ENCODE measurements at regions not wholly inside any gene's neighbourhood (a gene's known extent, or its start where the extent isn't known, plus 50 kb on each side); places are given as distances from the start of the nearest gene placed in this dataset.

GRCh38 chr7:42858570-42858969 lies 53.3 kb downstream of the C7orf25 start:
- WGBS, 2 donors, result 88 to 91% methylated on average over 1 of the region's 1 CpG
- DNase-seq (ENCODE audit: low spot score in 2 of 2), result no peak
- no peak overlapping the region for H3K4me3 ChIP-seq (ENCODE audit: low read depth, poor library complexity, severe bottlenecking)
- intact Hi-C loops (cut with DNase I; ENCODE audit: low total_unique reads), result no loop called here
- TF ChIP-seq POLR2A (IDR thresholded peaks at IDR 0.05), result no peak
- no peak for TF ChIP-seq CTCF (IDR thresholded peaks at IDR 0.05)

DNA sequence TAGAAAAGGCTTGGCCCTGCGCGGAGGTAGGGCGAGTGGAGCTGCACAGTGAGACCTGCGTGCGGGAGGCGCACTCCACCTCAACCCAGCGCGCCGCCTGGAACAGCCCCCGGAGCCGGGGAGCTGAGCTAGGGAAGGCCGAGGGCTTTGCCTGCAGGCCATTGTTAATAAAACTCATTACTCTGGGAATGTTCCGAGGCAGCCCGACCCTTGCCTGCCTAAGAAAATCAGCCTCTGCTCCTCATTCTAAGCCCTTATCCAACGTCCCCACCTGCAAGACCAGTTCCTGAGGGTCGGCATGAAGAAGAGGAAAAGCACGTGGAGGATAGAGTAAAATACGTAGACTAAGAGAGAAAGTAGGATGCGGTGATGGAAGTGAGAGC lies 55.3 kb downstream of the C7orf25 start:
- H3K4me3 ChIP-seq (ENCODE audit: low read depth, poor library complexity, severe bottlenecking), result no peak overlapping the region
- intact Hi-C loops (cut with DNase I; ENCODE audit: low total_unique reads), result no loop called here
- WGBS, 2 donors, result 26 to 37% methylated on average over 19 of the region's 19 CpGs
- no peak for TF ChIP-seq POLR2A (IDR thresholded peaks at IDR 0.05)
- TF ChIP-seq CTCF (IDR thresholded peaks at IDR 0.05), result no peak
- no peak for DNase-seq (ENCODE audit: low spot score in 2 of 2)

DNA sequence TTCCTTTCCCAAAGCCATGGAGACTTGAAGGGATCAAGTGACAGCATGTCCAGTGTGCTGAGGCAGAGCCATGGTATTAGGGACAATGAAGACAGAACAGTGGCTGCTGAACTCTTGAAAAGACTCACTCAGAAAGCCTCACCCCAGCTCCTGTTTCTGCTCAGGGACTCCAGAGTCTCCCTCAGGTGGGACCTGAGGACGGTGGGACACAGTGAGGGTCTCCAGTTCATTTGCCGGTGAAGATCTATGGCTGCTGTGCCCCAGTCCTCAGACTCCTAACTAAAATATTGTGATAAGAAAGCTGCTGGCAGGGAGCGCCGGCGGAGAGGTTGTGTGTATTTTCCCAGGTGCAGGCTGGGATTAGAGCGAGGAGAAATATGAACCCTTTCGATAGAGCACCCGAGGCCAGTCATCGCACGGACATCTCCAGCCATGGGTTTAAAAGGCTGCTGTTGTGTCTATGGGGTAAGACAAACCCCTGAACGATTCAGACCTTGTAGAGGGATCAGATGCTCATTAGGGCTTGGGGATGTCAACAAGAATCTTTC lies 57.2 kb downstream of the C7orf25 start:
- 93% methylated on average over 11 of the region's 11 CpGs for WGBS, 2 donors
- no peak overlapping the region for H3K4me3 ChIP-seq (ENCODE audit: low read depth, poor library complexity, severe bottlenecking)
- TF ChIP-seq CTCF (IDR thresholded peaks at IDR 0.05), result no peak
- intact Hi-C loops (cut with DNase I; ENCODE audit: low total_unique reads), result no loop called here
- no peak for DNase-seq (ENCODE audit: low spot score in 2 of 2)

DNA sequence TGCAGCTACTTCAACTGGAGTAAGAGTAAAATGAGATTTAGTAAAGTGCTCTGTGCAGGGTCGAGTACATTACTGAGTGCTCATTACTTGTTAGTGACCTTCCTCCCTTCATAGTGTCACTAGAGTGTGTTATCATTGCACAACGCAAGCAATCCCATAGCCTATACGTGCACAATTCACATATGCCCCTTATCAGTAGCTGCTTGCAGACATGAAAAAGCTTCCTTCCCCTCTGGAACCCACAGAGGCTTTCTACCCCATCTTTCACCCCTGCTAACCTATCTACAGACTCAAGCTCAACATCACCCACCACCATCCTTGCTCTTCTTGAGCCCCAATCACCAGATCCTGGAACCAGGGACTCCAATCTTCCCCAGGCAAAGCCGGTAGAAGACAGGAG lies 59.3 kb downstream of the C7orf25 start:
- no peak overlapping the region for H3K4me3 ChIP-seq (ENCODE audit: low read depth, poor library complexity, severe bottlenecking)
- TF ChIP-seq POLR2A (IDR thresholded peaks at IDR 0.05) (no peak), CTCF (IDR thresholded peaks at IDR 0.05) (no peak)
- WGBS, 2 donors, result 49 to 73% methylated on average over 4 of the region's 4 CpGs
- DNase-seq (ENCODE audit: low spot score in 2 of 2), result no peak
- intact Hi-C loops (cut with DNase I; ENCODE audit: low total_unique reads), result no loop called here

GRCh38 chr7:42843205-42843800 lies 68.6 kb downstream of the C7orf25 start:
- TF ChIP-seq CTCF (IDR thresholded peaks at IDR 0.05), result no peak
- no peak for TF ChIP-seq POLR2A (IDR thresholded peaks at IDR 0.05)
- H3K4me3 ChIP-seq (ENCODE audit: low read depth, poor library complexity, severe bottlenecking), result no peak overlapping the region
- no peak for DNase-seq (ENCODE audit: low spot score in 2 of 2)
- intact Hi-C loops (cut with DNase I; ENCODE audit: low total_unique reads), result loop anchor here (5.0 kb wide), 1 partner anchor 901 kb away; no protein-coding TSS in a partner anchor
- 27 to 42% methylated on average over 12 of the region's 12 CpGs for WGBS, 2 donors

DNA sequence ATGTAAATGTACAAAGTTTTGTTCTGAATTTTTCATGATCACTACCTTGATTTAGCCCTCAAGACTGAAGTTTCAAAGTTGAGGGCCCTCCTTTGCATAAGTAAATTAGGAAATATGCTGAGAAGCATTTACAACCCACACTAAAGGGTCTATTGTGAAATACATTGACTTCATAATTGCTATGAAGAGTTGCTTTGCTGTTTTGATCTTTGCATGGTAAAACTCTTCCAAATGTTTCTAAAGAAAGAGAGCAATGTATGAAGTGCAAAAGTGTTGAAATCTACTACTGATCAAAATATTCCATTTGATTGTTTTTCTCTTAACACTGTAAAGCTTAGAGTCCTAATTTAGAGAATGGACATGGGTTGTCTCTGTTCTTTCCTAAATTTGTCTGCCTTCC lies 77.2 kb downstream of the C7orf25 start:
- no peak for DNase-seq (ENCODE audit: low spot score in 2 of 2)
- intact Hi-C loops (cut with DNase I; ENCODE audit: low total_unique reads), result no loop called here
- TF ChIP-seq POLR2A (IDR thresholded peaks at IDR 0.05) (no peak), CTCF (IDR thresholded peaks at IDR 0.05) (no peak)
- no peak overlapping the region for H3K4me3 ChIP-seq (ENCODE audit: low read depth, poor library complexity, severe bottlenecking)
